HepG2 (cell line): ENCODE measurements at regions not wholly inside any gene's neighbourhood (a gene's known extent, or its start where the extent isn't known, plus 50 kb on each side); places are given as distances from the start of the nearest gene placed in this dataset.

Source experiments
- BCL6 ChIP-seq: IDR thresholded peaks from 2 replicates; pipeline ENCODE4 v1.6.1; 2016; ENCODE audit warnings: missing genetic modification reagents, missing compliant biosample characterization
- FOXM1 ChIP-seq: sonication (generic); formaldehyde crosslinking; IDR thresholded peaks from 2 replicates; pipeline ENCODE4 v1.5.0; 2020; ENCODE audit warnings: missing genetic modification reagents
- FOXO1 ChIP-seq: sonication (generic); formaldehyde crosslinking; IDR thresholded peaks from 2 replicates; pipeline ENCODE4 v1.4.0; 2020; ENCODE audit warnings: missing genetic modification reagents
- MATR3 ChIP-seq: sonication (generic); formaldehyde crosslinking; IDR thresholded peaks from 2 replicates; pipeline ENCODE4 v1.4.0; 2020; ENCODE audit warnings: missing genetic modification reagents
- MIER2 ChIP-seq: IDR thresholded peaks from 2 replicates; pipeline ENCODE4 v1.6.1; 2016; ENCODE audit warnings: missing biosample characterization, missing genetic modification reagents
- NCOA5 ChIP-seq: sonication (generic); formaldehyde crosslinking; IDR thresholded peaks from 2 replicates; pipeline ENCODE4 v1.4.0; 2020; ENCODE audit warnings: missing genetic modification reagents
- NFE2L1 ChIP-seq: sonication (generic); formaldehyde crosslinking; IDR thresholded peaks from 2 replicates; pipeline ENCODE4 v1.4.0; 2020; ENCODE audit warnings: missing genetic modification reagents, mild to moderate bottlenecking, borderline replicate concordance
- NRL ChIP-seq: sonication (generic); formaldehyde crosslinking; IDR thresholded peaks from 2 replicates; pipeline ENCODE4 v1.5.0; 2020; ENCODE audit warnings: missing genetic modification reagents, mild to moderate bottlenecking, moderate library complexity, borderline replicate concordance
- POLR2AphosphoS2 ChIP-seq: IDR thresholded peaks from 2 replicates; pipeline ENCODE4 v1.6.1; 2011; ENCODE audit warnings: low read depth, low read length, improper control_type of control experiment
- SALL1 ChIP-seq: sonication (generic); formaldehyde crosslinking; IDR thresholded peaks from 2 replicates; pipeline ENCODE4 v1.8.0; 2022; ENCODE audit warnings: mild to moderate bottlenecking, missing genetic modification reagents
- SMARCE1 ChIP-seq: fragments of 450-650 bp; IDR thresholded peaks from 2 replicates; pipeline ENCODE4 v1.6.1; 2017; ENCODE audit warnings: borderline replicate concordance
- TAF1 ChIP-seq: sonication (generic); formaldehyde crosslinking; IDR thresholded peaks from 2 replicates; pipeline ENCODE4 v1.4.0; 2020; ENCODE audit warnings: missing genetic modification reagents
- THAP11 ChIP-seq: IDR thresholded peaks from 2 replicates; pipeline ENCODE4 v1.6.1; 2016; ENCODE audit warnings: missing biosample characterization, missing genetic modification reagents
- ZFP37 ChIP-seq: sonication (generic); formaldehyde crosslinking; IDR thresholded peaks from 2 replicates; pipeline ENCODE4 v1.4.0; 2020; ENCODE audit warnings: missing genetic modification reagents, borderline replicate concordance
- ZNF292 ChIP-seq: sonication (generic); formaldehyde crosslinking; IDR thresholded peaks from 2 replicates; pipeline ENCODE4 v1.8.1; 2022; ENCODE audit warnings: mild to moderate bottlenecking, low read depth, missing genetic modification reagents, borderline replicate concordance
- ZNF7 ChIP-seq: IDR thresholded peaks from 2 replicates; pipeline ENCODE4 v1.6.1; 2016; ENCODE audit warnings: missing biosample characterization, missing genetic modification reagents
- ZNF713 ChIP-seq: sonication (generic); formaldehyde crosslinking; IDR thresholded peaks from 2 replicates; pipeline ENCODE4 v1.4.0; 2020; ENCODE audit warnings: mild to moderate bottlenecking, missing genetic modification reagents
- ZSCAN21 ChIP-seq: sonication (generic); formaldehyde crosslinking; IDR thresholded peaks from 2 replicates; pipeline ENCODE4 v1.8.0; 2022; ENCODE audit warnings: mild to moderate bottlenecking, missing genetic modification reagents, moderate library complexity, borderline replicate concordance
- TF ChIP-seq, protein P1 (sequence below): sonication (generic); formaldehyde crosslinking; IDR thresholded peaks from 2 replicates; pipeline ENCODE4 v1.5.0; 2020; ENCODE audit warnings: missing genetic modification reagents
- TF ChIP-seq, protein P2 (sequence below): sonication (generic); formaldehyde crosslinking; IDR thresholded peaks from 2 replicates; pipeline ENCODE4 v1.8.0; 2022; ENCODE audit warnings: missing genetic modification reagents, mild to moderate bottlenecking, moderate library complexity, borderline replicate concordance
- TF ChIP-seq, protein P3 (sequence below): sonication (generic); formaldehyde crosslinking; IDR thresholded peaks from 2 replicates; pipeline ENCODE4 v1.9.0; 2021; ENCODE audit warnings: missing genetic modification reagents, borderline replicate concordance
- TF ChIP-seq, protein P4 (sequence below): sonication (generic); formaldehyde crosslinking; IDR thresholded peaks from 2 replicates; pipeline ENCODE4 v1.5.0; 2020; ENCODE audit warnings: mild to moderate bottlenecking, missing genetic modification reagents, borderline replicate concordance

DNA sequence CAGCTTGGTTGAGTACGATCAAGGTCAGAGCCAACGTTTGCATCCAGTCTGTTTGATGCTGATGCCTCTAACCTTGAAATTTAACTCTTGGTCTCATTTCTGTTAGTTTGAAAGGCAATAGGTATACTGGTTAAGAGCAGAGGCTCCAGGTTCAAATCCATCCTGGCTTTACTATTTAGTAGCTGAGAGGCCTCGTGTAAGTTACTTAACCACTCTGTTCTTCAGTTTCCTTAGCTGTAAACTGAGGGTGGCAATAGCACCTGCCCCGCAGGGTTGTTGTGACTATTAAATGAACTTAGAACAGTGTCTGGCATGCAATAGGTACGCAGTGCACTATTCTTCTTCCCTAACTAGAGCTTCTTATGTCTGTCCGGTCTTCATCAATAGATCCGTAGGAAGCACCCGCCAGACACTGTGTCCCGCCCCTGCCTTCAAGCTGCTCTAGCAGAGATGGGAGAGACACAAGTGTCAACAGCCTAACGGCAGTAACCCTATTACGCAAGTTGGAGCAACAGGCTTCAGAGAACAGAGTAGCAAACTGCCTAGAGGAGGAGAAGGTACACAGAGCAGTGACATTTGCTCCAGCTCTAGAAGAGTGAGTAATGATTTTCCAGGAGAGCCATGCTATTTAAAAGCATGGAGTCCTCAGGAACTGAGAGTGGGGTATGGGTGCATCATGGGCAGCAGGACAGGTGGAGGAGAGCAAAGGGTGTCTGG lies 62.7 kb upstream of the ST3GAL5 start (continued):
- TF ChIP-seq FOXO1 (peak; percentile 75; the same call in 1 of the 2 replicates), ZNF7 (CRISPR knock-in tag) (peak; percentile 94), TAF1 (CRISPR knock-in tag) (no peak), MATR3 (CRISPR knock-in tag) (no peak), BCL6 (CRISPR knock-in tag) (peak; percentile 55), MIER2 (CRISPR knock-in tag) (no peak), SMARCE1 (no peak), ZFP37 (CRISPR knock-in tag) (no peak), ZSCAN21 (CRISPR knock-in tag) (no peak), THAP11 (CRISPR knock-in tag) (0 out of 2 replicates have a peak, but pooled peaks have one; percentile 21), SALL1 (CRISPR knock-in tag) (peak; percentile 23; the same call in 1 of the 2 replicates), NCOA5 (CRISPR knock-in tag) (no peak), ZNF292 (CRISPR knock-in tag) (peak; percentile 71; the same call in 1 of the 2 replicates), ZNF713 (CRISPR knock-in tag) (no peak), FOXM1 (no peak), NFE2L1 (CRISPR knock-in tag) (no peak), NRL (CRISPR knock-in tag) (no peak), POLR2AphosphoS2 (no peak)
- TF ChIP-seq, protein P1, sequence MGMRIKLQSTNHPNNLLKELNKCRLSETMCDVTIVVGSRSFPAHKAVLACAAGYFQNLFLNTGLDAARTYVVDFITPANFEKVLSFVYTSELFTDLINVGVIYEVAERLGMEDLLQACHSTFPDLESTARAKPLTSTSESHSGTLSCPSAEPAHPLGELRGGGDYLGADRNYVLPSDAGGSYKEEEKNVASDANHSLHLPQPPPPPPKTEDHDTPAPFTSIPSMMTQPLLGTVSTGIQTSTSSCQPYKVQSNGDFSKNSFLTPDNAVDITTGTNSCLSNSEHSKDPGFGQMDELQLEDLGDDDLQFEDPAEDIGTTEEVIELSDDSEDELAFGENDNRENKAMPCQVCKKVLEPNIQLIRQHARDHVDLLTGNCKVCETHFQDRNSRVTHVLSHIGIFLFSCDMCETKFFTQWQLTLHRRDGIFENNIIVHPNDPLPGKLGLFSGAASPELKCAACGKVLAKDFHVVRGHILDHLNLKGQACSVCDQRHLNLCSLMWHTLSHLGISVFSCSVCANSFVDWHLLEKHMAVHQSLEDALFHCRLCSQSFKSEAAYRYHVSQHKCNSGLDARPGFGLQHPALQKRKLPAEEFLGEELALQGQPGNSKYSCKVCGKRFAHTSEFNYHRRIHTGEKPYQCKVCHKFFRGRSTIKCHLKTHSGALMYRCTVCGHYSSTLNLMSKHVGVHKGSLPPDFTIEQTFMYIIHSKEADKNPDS (CRISPR knock-in tag), result peak; percentile 89; the same call in 1 of the 2 replicates
- TF ChIP-seq, protein P2, sequence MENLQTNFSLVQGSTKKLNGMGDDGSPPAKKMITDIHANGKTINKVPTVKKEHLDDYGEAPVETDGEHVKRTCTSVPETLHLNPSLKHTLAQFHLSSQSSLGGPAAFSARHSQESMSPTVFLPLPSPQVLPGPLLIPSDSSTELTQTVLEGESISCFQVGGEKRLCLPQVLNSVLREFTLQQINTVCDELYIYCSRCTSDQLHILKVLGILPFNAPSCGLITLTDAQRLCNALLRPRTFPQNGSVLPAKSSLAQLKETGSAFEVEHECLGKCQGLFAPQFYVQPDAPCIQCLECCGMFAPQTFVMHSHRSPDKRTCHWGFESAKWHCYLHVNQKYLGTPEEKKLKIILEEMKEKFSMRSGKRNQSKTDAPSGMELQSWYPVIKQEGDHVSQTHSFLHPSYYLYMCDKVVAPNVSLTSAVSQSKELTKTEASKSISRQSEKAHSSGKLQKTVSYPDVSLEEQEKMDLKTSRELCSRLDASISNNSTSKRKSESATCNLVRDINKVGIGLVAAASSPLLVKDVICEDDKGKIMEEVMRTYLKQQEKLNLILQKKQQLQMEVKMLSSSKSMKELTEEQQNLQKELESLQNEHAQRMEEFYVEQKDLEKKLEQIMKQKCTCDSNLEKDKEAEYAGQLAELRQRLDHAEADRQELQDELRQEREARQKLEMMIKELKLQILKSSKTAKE (CRISPR knock-in tag), result no peak
- TF ChIP-seq, protein P3, sequence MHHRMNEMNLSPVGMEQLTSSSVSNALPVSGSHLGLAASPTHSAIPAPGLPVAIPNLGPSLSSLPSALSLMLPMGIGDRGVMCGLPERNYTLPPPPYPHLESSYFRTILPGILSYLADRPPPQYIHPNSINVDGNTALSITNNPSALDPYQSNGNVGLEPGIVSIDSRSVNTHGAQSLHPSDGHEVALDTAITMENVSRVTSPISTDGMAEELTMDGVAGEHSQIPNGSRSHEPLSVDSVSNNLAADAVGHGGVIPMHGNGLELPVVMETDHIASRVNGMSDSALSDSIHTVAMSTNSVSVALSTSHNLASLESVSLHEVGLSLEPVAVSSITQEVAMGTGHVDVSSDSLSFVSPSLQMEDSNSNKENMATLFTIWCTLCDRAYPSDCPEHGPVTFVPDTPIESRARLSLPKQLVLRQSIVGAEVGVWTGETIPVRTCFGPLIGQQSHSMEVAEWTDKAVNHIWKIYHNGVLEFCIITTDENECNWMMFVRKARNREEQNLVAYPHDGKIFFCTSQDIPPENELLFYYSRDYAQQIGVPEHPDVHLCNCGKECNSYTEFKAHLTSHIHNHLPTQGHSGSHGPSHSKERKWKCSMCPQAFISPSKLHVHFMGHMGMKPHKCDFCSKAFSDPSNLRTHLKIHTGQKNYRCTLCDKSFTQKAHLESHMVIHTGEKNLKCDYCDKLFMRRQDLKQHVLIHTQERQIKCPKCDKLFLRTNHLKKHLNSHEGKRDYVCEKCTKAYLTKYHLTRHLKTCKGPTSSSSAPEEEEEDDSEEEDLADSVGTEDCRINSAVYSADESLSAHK (CRISPR knock-in tag), result no peak
- TF ChIP-seq, protein P4, sequence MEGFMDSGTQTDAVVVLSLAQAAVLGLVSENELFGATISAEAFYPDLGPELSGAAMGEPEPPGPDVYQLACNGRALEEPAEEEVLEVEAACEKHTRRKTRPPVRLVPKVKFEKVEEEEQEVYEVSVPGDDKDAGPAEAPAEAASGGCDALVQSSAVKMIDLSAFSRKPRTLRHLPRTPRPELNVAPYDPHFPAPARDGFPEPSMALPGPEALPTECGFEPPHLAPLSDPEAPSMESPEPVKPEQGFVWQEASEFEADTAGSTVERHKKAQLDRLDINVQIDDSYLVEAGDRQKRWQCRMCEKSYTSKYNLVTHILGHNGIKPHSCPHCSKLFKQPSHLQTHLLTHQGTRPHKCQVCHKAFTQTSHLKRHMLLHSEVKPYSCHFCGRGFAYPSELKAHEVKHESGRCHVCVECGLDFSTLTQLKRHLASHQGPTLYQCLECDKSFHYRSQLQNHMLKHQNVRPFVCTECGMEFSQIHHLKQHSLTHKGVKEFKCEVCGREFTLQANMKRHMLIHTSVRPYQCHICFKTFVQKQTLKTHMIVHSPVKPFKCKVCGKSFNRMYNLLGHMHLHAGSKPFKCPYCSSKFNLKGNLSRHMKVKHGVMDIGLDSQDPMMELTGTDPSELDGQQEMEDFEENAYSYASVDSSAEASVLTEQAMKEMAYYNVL, result no peak
